Muscle of arm (tissue), 1 donor: ENCODE measurements at regions not wholly inside any gene's neighbourhood (a gene's known extent, or its start where the extent isn't known, plus 50 kb on each side); places are given as distances from the start of the nearest gene placed in this dataset.
A peak's percentile ranks its signal among the peaks of the same experiment; 100 is the strongest.
"Not testable (repeated sequence)": the region's sequence is repeated elsewhere in the genome, so short reads cannot be mapped to it uniquely, and the experiment has no call there.

Experiments used
- DNase-seq: peaks from one replicate; pipeline ENCODE4 v3.0.0-alpha.2; 2013

DNA sequence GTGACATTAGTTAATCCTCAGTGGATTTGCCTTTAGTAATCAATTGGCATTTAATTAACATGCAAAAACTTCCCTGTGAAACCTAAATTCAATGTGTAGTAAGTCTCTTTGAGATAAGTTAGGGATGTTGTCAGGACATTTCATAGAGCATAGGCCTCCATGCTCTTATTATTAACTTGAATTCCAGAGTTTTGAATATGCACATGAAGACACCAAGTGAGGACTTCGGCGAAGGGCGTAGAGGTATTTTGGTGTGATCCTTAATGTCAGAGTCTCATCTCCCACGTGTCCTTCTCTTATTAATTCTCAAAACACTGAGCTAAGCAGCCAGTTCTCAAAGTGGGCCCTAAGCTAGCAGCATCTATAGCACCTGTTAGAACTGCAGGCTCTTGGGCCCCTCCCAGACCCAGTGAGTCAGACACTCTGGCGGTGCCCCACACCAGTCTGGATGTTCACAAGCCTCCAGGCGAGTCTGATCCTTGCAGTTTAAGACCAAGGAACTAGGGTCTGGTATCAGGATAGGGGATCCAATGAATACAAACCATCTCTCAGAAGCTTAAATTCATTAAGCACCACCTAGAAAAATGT is 292.1 kb downstream of the QKI start:
- no peak for DNase-seq

DNA sequence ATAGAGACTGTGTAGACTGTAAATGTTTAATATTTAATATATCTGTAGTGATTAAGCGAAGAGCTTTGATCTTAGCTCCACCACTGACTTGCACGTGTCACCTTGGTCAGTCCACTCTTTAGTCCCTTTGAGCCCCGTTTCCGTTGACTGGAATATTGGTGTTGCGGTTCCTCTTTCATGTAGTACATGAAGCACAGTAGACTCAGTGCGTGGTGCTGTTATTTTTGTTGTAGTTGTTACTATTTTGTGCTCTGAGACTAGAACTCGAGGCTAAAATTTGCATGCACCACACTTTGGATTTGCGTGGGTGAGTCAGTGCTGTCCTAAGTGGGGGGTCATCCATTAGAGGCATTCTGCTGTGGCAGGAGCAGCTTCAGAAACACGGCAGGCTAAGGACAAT is 291.4 kb downstream of the QKI start:
- no peak for DNase-seq

DNA sequence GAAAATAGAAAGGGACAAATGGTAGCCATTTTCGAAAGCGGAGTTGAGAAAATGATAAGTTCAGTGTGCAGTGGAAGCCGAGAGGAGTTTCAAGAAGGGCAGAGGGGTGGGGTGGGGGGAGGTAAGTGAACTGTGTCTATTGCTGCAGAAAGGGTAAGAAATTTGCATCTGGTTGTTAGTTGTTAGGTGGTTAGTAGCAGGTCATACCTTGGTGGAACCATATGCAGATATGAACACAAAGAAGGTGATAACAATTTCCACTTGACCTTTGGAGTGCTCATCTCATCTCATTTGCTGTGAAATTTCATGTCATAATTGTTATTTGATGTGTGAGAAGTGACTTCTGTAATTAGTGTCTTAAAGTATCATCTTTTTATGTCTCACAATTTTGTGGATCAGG is 288.2 kb downstream of the QKI start:
- DNase-seq: no peak

DNA sequence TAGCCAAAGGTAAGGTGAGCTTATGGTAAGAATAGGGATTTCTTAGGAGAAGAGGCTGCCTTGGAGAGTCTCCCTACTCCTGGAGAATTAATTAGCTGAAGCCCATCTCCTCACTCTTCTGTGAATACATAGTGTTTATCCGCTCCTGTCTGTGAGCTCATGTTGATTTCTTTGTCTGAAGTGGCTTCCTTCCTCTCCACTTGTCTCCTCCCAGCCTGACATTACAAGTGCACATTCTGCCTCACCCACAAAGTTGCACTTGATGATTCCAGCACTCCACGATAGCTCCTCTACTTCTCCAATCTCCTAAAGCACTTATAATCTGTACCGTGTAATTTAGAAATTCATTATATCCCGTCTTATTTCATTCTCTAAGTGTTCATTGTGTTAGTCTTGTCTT is 287.2 kb downstream of the QKI start:
- DNase-seq: no peak

DNA sequence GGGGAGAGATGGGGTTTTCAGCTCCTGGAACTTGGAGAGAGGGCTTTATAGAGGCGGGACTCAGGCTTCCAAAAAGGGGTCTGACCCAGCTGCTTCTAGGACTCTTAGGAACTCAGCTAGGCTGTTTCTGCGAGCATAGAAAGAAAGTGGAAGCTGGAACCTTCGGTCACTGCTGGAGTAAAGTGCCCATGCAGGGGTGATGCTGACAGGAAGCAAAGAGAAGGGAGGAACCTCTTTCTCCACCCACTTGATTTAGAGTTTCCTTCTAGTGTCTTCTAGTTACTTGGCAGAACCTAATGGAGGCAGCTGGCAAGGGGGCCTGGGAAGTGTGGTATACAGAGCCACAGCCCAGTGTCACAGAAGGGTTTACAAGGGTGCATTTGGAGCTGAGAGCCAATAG is 283.6 kb downstream of the QKI start:
- no peak for DNase-seq

DNA sequence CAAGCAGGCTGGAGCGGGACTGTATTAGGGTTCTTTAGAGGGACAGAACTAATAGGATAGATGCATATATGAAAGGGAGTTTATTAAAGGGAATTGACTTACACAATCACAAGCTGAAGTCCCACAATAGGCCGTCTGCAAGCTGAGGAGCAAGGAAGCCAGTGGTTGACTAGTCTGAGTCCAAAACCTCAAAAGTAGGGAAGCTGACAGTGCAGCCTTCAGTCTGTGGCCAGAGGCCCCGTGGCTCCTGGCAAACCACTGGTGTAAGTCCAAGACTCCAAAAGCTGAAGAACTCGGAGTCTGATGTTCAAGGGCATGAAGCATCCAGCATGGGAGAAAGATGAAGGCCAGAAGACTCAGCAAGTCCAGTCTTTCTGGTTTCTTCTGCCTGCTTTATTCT is 281.8 kb downstream of the QKI start:
- not testable (repeated sequence) for DNase-seq

DNA sequence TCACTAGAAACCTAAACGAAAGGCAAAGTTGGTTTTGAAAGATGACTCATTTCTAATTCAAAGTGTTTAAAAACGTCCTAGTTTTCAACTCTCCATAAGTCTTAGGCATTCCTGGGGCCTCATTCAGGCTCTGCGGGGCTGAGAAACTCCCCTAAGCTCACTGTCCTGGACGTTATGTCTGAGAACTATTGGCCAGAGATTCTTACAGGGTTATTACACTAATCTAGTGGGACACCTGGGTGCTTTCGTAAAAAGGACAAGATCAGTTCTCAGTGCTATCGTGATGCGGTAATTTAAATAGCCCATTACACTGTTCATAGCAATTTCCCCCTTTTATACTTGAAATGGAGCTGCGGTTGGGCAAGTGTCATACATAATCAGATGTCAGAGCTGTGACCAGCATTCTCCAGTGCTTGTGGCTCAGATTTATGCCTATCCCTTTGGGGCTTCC is 280.9 kb downstream of the QKI start:
- no peak for DNase-seq

DNA sequence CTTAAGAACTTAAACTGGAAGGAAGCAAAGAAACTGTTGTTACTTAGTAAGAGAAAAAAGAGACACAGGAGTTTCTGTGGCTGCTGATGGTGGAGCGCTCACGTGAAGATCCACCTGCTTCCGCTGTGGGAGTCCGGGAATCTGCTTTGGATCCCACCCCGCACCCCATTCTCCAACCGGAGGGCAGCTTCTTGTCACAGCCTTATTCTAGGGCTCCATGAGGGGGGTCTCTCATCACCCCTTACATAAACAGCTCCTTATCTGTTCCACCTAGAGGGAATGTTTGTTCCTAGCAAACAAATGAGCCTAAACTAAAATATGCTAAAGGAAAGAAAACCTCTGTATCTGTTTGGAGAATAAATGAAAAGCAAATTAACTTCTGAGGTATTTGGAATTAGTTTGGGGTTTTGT is 280.5 kb downstream of the QKI start:
- DNase-seq: no peak

DNA sequence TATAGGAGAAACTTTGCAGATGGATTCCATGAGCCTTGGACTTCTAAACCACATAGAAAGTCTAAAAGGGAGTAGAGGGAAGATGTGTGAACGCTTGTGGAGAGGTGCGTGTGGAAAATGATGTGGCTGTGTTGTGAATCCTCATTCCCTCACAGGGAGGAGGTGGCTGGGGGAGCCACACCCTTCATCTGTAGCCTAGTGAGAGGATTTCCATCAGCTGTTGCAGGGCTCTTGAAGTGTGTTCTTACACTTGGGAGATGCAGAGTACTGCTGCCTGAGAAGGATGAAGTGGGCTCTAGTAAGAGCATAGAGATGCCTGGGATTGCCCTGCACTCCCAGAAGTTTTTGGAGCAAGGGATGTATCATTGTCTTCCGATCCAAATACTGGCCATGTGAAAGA is 279.6 kb downstream of the QKI start:
- no peak for DNase-seq

DNA sequence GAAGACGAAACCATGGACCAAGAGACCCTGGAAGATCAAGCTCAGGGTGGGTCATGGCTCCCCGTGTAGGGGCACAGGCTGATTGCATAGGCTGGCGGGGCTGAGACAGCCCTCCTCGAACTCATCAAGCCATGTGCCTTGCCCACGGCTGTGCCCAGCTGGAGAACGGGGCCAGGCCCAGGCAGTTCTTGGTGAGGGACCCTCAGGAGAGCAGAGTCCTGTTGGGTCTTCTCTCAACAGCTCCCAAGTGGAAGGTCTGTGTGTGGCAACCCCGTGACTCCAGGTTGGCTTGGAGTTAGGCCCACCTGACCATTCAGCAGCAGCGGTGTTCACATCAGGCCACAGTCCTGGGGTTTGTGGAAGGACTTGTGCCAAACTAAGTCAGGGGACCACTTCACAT is 276.5 kb downstream of the QKI start:
- DNase-seq: no peak

DNA sequence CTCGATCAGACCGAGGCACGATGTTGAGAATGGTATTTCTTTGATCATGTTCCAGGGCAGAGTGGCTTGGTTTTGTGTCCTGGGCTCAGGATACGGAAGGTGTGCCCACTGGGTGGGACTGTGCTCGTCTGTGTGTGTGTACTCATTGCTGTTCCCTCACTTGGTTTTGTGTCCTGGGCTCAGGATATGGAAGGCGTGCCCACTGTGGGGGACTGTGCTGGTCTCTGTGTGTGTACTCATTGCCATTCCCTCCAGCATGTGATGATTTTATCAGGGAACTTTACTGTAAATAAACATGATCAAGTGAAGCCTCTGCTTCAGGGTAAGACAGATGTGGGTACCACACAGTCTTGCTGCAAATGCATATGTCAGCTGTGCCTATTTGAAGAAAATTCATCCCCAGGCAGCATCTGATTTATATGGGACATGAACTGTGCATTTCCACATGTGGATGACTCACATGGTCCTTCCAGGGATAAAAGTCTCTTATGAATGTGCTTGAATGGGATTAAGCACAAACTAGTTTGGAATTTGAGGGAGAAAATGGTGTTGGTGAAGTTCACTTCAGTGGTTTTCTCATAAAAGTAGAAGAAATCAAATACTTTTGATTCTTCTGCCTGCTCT is 274.3 kb downstream of the QKI start:
- no peak for DNase-seq

DNA sequence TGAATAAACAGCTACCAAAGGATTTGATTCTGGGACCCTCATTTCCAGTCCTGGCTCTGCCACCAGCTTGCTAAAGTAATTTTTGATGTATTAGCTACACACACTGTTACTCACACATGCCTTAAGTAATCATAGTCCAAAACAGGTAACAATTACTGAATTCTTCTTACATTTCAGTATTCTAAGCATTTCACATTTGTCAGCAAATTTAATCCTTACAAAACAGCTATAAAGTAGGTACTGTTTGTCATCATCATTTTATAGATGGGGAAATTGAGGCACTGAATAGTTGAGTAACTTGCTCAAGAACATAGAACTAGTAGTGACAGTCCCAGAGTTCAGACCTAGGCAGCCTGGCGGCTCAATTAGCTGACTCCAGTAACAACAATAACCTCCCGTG is 272.6 kb downstream of the QKI start:
- no peak for DNase-seq

DNA sequence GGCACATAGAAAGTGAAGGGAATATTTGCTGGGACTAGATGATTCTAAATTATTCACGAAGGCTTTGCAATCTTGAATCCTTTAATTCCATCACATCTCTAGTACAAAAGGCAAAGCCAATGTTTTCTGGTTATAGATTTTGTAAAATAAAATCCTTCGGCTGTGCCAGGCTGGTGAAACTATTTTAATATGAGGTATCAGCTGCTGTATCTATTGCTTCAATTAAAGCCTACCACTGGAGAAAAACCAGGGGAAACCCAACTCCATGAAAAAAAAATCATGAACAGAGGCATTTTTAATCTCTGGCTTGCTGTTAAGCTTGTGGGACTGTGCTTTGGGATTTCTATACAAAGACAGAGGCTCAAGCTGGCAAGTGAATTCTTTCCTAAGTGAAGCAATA is 271.8 kb downstream of the QKI start:
- DNase-seq: no peak

DNA sequence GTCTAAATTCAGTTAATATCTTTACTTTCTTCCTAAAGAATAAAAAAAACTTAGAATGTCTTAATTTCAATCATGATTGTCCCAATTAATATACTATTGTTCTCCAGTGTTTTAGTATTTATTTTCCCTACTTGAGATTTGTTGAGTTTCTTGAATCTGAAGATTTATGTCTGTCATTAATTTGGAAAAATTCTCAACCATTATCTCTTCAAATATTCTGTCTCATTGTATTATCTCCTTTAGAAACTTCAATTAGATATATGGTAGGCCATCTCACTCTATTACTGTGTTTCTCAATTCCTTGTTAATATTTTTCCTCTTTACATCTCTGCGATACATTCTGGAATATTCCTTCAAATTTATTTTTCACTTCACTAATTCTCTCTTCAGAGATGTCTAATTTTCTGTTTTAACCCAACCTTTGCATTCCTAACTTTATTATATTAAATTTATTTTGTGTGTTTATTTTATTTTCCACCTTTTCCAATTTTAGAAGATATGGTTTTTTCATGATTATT is 268.6 kb downstream of the QKI start:
- DNase-seq: no peak

DNA sequence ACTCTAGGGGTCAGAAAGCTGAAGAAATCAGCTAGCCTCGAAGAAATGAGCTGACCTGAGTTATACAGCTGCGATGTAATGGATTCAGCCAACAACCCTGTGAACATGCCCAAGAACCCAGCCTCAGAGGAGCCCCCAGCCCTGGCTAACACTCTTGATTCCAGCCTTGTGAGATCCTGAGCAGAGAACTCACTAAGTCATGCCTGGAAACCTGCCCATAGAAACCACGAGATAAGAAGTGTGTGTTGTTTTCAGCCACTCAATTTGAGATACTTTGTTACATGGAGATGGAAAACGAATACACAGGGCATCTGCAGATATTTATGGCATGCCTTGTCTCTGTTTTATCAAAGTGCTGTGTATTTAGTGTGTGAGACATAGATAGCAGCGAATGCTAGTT is 265.2 kb downstream of the QKI start:
- no peak for DNase-seq

DNA sequence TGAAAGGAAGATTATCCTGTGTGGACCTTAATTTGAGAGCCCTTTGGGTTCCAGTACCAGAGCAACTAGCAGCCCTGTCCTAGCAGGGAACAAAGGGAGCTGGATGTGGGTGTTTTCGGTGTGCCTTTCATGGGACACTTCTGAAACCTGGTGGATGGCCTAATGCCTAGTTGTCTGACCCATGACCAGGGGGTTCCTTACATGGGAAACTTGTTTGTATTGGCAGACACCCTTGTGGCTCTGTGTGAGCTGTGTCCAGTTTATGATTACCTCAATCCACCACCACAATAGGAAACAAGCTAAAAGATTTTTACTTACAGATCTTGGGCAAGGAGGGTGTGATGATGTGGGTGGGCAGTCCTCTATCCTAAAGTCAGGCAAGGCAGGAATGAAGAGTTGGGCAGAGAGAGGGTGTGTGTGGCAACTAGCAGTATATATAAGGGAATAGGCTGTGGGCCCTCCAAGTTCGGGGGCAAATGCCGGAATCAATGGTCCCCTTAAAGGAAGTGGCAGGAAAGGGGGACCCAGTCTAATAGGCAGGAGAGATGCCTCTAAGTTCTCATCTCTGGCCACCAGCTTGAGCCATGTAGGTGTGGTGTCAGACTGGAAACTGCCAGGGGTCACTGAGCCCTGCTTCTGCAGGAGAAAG is 264.6 kb downstream of the QKI start:
- DNase-seq: no peak

DNA sequence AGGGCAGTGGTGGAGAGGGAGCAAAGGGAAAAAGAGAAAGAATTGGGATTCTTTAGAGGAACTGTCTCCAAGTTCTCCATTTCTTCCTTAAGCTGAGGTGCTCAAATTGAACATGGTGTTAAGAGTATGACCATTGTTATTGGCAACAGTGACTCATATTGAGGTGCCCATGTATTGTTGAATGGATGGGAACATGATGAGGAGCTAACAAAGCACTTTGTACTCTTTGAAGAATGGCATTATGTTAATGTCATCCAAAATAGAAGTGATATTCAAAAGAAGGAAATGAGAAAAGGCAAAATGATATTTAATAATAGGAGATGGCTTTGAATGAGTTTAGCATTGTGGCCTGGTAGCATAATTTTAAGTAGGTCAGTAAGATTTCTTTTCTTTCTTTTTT is 261.1 kb downstream of the QKI start:
- no peak for DNase-seq

DNA sequence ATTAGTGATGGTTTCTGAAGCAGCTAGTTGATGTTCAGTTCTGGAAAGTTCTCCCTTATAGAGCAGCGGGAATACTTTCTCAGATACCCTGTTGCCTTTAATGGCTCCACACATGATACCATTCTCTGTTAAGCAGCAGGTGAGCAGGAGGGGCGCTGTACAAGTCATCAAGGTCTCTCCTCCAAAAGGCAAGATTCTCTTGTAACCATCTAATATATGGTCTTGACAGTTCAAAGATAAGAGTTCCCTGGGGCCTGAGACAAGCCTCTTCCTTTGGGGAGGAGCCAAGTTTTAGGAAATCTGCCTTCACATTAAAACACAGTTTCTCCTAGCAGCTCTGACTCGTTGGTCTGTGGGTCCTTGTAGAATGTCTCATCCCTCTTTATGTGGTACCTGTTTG is 258.2 kb downstream of the QKI start:
- DNase-seq: no peak

DNA sequence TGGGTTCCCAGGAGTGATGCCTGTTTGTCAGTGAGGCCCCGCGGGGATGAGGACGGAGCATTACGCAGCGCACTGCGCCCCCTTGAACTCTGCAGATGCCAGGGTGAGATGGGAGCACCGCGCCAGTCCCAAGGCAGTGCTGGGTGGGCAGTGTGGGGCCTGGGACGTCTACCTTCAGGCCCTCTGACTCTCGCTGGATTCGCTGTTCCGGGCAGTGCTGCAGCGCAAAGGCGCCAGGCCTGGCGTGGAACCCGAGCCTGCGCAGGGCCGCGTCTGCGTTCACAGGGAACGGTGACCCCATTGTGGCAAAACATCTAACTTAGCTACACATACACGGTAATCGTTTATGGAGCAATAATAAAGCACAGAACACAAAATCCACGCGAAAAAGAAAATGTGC is 257.3 kb downstream of the QKI start:
- no peak for DNase-seq

DNA sequence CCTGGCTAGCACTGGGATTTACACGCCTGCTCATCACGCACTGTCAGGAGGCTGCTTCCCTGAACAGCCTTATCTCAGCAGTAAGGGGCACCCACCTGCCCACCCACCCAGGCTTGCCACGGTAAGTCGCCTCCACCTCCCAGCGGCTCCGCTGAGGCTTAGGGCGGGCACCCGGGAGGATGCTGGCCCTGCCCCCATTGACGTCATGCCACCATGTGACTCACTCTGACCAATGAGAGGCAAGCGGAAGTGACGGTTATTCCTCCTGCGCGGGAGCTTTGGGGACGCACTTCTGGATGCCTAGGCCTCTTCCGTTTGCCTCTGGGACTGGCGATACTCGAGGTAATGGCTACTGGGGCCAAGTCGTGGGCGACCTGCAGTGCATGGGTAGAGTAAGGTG is 256.8 kb downstream of the QKI start:
- DNase-seq: no peak

DNA sequence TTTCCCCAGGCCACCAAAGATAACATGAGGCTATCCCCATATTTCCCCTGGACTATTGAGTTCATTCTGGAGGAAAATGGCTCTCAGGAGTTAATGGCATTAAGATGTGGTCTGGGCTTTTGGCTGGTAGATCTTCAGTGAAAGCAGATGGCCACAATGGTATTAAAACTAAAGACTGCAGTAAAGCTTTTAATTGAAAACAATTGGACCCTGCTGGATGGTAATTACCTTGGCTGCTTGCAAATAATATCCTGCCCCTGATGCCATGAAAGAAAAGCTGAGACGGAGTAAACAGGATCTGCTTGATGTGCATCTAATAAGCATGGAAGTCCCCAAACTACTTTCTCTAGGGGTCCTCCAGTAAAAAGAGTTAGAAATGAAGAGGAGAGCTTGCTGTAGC is 255.8 kb downstream of the QKI start:
- DNase-seq: no peak

DNA sequence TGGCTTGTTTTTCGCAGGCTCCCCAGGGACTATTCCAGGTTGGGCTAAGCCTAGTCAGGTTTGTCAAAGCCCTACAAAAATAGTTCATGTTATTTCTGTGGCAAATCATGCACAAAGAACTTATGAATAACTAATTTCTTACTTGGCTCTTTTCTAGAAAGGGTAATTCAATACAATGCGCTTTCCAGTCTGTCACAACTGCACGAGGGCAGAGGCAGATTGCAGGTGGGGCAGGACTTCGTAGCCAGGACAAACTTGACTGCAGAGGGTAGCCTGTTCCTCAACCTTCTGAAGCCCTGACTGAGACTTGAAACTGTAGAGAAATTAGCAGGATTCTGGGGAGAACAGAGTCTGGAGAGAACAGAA is 253.5 kb downstream of the QKI start:
- DNase-seq: no peak

DNA sequence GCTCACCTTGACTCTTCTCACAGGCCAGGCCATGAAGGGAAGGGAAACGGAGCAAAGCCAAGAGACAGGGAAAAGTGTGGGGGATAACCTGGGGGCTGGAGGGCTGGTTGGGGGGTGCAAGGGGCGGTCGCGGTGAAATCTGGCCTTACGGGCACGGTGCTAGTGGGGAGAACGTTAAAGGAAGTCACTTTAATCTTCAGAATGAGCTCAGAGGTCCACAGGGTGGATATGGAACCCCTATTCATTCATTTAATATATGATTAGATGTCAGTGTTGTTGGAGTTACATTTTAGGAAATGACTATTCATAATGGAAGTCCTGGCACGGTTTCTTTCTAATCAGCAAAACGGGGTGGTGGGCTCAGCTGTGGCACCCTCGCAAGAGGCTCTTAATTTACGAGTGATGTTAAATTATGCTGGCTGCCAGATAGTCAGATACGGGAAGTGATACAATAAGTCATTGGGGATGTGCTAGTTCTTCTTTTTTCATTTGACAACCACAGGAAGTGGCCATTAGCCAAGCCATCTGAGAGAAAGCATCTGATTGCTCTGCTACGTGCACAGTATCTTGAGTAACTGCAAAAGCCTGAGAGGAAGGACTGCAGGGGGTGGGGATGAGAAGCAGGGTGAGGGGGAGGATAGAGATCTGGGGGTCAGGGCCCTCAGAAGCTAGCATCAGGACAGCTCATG is 253.0 kb downstream of the QKI start:
- DNase-seq: peak; percentile 53
